ENCODE measurements at regions not wholly inside any gene's neighbourhood (a gene's known extent, or its start where the extent isn't known, plus 50 kb on each side); places are given as distances from the start of the nearest gene placed in this dataset.
"Not testable (repeated sequence)": the region's sequence is repeated elsewhere in the genome, so short reads cannot be mapped to it uniquely, and the experiment has no call there.

DNA sequence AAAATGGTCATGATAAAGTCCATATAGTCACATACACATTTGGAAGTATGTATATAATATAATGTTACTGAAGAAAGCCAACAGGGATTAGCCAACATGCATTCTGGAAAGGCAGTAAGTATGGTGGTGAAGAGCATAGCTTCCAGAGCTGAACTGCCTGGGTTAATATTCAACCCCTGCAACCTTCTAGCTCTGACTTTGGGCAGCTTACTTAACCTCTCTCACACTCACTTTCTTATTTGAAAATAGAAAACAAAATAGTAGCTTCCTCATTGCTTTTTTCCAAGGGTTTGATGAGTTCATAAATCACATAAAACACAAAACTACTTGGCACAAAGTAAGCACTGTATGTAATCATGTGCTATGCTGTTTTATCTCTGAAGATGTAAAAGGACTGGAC lies 216.4 kb downstream of the CHIC2 start:
- Mint-ChIP-seq H3K27ac (no peak overlapping the region), H3K4me3 (no peak overlapping the region), H3K27me3 (peaks cover 3% of the 10 kb centered on the region), H3K36me3 (ENCODE audit: low read depth) (no peaks in the 10 kb centered on the region), H3K4me1 (no peaks in the 10 kb centered on the region)
- ATAC-seq: no peak
- no peaks in the 10 kb centered on the region for H3K9me3 ChIP-seq (ENCODE audit: control insufficient read depth, low read length, poor library complexity, severe bottlenecking)
- no peak for DNase-seq

DNA sequence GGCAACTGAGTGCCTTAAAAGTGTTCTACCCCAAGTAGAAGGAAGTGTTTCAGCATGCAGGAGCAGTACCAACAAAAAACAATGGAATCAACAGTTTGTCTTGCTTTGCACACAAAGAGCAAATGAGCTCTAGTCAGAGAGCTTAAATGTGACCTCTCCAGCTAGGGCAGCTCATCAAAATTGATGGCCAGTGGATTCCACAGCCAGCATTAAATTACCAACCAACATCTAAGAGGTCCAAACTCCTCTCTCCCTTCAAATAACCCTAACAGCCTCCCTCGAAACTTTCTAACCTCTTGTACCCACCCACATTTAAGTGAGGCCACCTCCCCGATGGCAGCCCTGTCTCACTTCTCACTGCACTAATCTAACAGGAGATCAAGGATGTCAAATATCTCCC lies 219.9 kb downstream of the CHIC2 start:
- no peaks in the 10 kb centered on the region for H3K9me3 ChIP-seq (ENCODE audit: control insufficient read depth, low read length, poor library complexity, severe bottlenecking)
- DNase-seq (no peak), ATAC-seq (no peak)
- H3K4me3 Mint-ChIP-seq: no peak overlapping the region
- H3K4me1 Mint-ChIP-seq: no peaks in the 10 kb centered on the region
- H3K36me3 Mint-ChIP-seq (ENCODE audit: low read depth): no peaks in the 10 kb centered on the region
- peaks cover 9% of the 10 kb centered on the region for H3K27me3 Mint-ChIP-seq
- no peak overlapping the region for H3K27ac Mint-ChIP-seq

DNA sequence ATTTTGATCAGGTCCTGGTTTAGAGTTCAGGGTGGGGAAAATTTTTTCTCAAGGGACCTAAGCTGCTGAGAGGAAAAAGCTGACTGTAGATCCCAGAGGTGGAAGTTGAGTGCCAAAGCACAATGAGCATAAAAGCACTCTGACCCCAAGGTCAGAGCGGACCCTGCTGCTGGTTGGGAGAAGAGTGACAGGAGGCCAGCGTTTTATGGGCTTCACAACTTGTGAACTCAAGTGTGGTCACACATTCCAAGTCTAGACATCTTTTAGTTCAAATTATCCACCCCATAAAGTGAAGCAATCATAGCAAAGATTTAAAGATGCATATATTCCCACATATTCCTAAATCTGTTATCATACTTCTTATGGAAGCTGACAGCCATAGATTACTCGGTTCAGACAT lies 220.3 kb downstream of the CHIC2 start:
- H3K9me3 ChIP-seq (ENCODE audit: control insufficient read depth, low read length, poor library complexity, severe bottlenecking): no peaks in the 10 kb centered on the region
- Mint-ChIP-seq H3K27ac (no peak overlapping the region), H3K4me3 (no peak overlapping the region), H3K36me3 (ENCODE audit: low read depth) (no peaks in the 10 kb centered on the region), H3K27me3 (peaks cover 9% of the 10 kb centered on the region), H3K4me1 (no peaks in the 10 kb centered on the region)
- ATAC-seq (no peak), DNase-seq (no peak)

DNA sequence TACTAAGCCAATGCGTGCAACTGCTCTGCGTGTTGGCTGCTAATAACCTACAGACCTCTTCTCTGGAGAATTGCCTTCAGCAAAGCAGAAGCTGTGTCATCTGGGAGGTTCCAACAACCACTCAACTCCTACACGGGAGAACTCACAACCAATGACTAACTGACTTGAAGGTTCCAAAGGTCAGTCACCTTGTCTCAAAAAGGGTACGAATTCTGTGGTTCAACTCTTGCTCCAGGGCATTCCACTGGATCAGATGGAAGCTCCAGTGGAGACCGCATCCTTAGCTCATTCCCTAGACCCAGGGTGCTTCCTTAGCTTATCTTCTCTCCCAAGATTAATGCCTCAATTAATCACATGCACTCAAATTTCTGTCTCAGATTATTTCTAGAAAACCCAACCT lies 222.7 kb downstream of the CHIC2 start:
- ATAC-seq (no peak), DNase-seq (no peak)
- H3K27ac Mint-ChIP-seq: no peak overlapping the region

DNA sequence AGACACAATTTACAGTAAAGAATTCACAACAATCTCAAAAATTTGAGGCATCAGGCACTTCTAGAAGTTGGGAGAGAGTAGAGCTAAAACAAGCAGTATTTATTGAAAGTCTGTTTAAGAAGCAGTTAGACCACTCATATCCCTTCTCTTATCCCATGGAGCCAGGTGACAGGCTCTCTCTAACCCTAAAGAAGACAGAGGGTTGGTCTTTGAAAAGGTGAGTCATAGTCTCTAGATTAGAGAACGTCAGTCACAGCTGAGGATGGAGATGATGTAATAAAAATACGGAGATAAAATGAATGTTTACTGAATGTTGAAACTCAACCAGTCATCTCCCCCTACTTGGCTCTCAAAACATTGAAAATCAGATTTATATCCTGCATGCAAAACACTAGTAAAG lies 223.8 kb downstream of the CHIC2 start:
- no peaks in the 10 kb centered on the region for H3K4me1 Mint-ChIP-seq
- H3K27me3 Mint-ChIP-seq: peaks cover 9% of the 10 kb centered on the region
- H3K36me3 Mint-ChIP-seq (ENCODE audit: low read depth): no peaks in the 10 kb centered on the region

More for the DNA sequence above, 222.7 kb downstream of the CHIC2 start:
- peaks cover 9% of the 10 kb centered on the region for H3K27me3 Mint-ChIP-seq
- no peaks in the 10 kb centered on the region for H3K36me3 Mint-ChIP-seq (ENCODE audit: low read depth)
- no peaks in the 10 kb centered on the region for H3K4me1 Mint-ChIP-seq
- no peak overlapping the region for H3K4me3 Mint-ChIP-seq
- H3K9me3 ChIP-seq (ENCODE audit: control insufficient read depth, low read length, poor library complexity, severe bottlenecking): no peaks in the 10 kb centered on the region

DNA sequence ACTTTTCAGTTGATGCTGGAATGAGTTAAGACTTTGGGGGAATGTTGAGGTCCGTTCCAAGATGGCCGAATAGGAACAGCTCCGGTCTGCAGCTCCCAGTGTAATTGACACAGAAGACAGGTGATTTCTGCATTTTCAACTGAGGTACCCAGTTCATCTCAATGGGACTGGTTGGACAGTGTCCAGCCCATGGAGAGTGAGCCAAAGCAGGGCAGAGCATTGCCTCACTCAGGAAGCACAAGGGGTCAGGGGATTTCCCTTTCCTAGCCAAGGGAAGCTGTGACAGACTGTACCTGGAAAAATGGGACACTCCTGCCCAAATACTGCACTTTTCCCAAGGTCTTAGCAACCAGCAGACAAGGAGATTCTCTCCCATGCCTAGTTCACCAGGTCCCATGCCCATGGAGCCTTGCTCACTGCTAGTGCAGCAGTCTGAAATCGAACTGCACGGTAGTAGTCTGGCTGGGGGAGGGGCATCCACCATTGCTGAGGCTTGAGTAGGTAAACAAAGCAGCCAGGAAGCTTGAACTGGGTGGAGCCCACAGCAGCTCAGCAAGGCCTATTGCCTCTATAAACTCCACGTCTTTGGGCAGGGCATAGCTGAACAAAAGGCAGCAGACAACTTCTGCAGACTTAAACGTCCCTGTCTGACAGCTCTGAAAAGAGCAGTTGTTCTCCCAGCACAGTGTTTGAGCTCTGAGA lies 231.0 kb downstream of the CHIC2 start:
- H3K9me3 ChIP-seq (ENCODE audit: control insufficient read depth, low read length, poor library complexity, severe bottlenecking); ATAC-seq; DNase-seq; H3K27me3 Mint-ChIP-seq; H3K4me1 Mint-ChIP-seq; H3K27ac Mint-ChIP-seq; H3K36me3 Mint-ChIP-seq (ENCODE audit: low read depth); H3K4me3 Mint-ChIP-seq: not testable (repeated sequence)

More for the DNA sequence above, 223.8 kb downstream of the CHIC2 start:
- no peak for DNase-seq
- no peaks in the 10 kb centered on the region for H3K9me3 ChIP-seq (ENCODE audit: control insufficient read depth, low read length, poor library complexity, severe bottlenecking)
- ATAC-seq: no peak
- Mint-ChIP-seq H3K4me3 (no peak overlapping the region), H3K27ac (no peak overlapping the region)

DNA sequence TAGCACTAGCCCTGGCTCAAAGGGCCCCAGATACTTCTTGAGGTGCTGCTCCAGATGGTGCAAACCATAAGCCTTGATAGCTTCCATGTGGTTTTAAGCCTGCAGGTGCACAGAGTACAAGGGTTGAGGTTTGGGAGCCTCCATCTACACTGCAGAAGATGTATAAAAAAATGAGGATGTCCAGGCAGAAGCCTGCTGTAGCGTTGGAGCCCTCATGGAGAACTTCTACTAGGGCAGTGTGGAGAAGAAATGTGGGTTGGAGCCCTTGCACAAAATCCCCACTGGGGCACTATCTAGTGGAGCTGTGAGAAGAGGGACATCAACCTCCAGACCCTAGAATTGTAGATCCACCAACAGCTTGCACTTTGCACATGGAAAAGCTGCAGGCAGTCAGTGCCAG lies 231.9 kb downstream of the CHIC2 start:
- no peak overlapping the region for H3K4me3 Mint-ChIP-seq
- no peak for ATAC-seq

DNA sequence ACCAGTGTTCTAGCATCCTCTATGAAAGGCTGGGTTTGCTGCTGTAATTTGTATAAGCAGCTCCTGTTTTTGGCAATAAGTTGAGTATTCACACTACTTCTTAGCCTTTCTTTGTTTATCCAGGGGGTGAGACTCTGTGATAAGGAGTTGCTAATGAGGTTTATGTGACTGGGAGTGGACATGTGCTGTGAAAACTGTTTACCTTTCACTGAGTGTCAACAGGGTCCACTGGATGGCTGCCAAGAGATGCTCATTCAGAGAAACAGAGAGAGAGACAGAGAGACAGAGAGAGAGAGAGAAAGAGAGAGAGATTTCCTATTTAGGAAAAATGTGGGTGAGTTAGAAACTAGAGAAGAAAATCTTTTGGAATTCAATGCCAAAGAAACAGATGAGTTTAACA lies 233.9 kb downstream of the CHIC2 start:
- no peak for ATAC-seq
- no peak overlapping the region for H3K27ac Mint-ChIP-seq

More for the DNA sequence above, 231.9 kb downstream of the CHIC2 start:
- no peaks in the 10 kb centered on the region for H3K9me3 ChIP-seq (ENCODE audit: control insufficient read depth, low read length, poor library complexity, severe bottlenecking)
- Mint-ChIP-seq H3K4me1 (no peaks in the 10 kb centered on the region), H3K27me3 (peaks cover 6% of the 10 kb centered on the region), H3K27ac (no peak overlapping the region), H3K36me3 (ENCODE audit: low read depth) (no peaks in the 10 kb centered on the region)
- DNase-seq: no peak

DNA sequence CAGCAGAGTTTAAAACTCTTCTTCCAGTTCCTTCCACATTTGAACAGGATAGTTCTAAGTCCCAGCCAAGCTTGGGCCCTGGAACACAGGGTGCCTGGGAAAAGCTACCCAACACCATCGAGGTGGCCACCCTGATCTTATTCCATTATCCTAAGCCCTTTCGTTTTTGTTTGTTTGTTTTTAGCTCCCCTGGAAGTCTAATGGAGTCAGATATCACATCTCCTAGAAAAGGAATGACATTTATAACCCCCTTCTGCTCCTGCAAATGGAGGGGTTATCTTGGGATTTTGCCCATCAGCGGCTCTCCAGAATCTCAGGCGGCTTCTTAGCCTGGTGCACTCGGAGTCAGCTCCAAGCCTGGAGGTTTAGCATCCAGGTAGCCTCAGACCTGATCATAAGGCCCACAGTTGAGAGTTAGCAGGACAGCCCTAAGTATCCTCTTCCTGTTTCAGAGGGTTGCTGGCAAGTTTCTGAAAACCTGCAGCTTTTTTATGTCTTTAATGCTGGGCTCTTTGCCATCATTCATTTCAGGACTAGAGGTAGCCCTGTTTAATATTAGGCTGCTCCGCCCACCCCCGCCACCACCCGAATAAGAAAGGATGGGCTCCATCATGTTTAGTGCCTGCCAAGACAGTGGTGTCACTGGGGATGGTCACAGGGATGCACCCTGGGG lies 230.0 kb upstream of the LNX1 start:
- Mint-ChIP-seq H3K4me3 (no peak overlapping the region), H3K27ac (no peak overlapping the region), H3K4me1 (no peaks in the 10 kb centered on the region), H3K27me3 (peaks cover 16% of the 10 kb centered on the region), H3K36me3 (ENCODE audit: low read depth) (no peaks in the 10 kb centered on the region)
- no peak for ATAC-seq
- H3K9me3 ChIP-seq (ENCODE audit: control insufficient read depth, low read length, poor library complexity, severe bottlenecking): no peaks in the 10 kb centered on the region
- DNase-seq: no peak

More for the DNA sequence above, 233.9 kb downstream of the CHIC2 start:
- Mint-ChIP-seq H3K4me3 (no peak overlapping the region), H3K4me1 (no peaks in the 10 kb centered on the region), H3K27me3 (peaks cover 6% of the 10 kb centered on the region), H3K36me3 (ENCODE audit: low read depth) (no peaks in the 10 kb centered on the region)
- DNase-seq: no peak
- H3K9me3 ChIP-seq (ENCODE audit: control insufficient read depth, low read length, poor library complexity, severe bottlenecking): no peaks in the 10 kb centered on the region

DNA sequence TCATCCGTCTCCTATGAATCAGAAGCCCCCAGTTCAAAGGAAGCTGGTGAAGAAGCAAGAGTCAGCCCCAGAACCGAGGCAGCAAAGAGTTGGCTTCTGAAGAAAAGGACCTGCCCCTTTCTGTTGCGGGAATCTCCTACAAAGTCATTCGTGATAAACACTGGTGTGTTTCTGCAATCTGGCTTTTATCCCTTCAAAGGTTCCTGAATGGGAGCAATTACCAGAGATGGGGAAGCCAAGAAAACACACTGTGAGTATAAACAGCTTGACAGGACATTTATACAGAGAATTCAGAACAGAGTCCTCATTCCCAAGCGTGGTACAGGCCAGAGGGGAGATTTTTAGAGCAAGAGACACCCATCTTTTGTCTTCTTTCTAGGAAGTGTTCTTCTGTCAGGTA lies 226.8 kb upstream of the LNX1 start:
- no peak for ATAC-seq
- no peak overlapping the region for H3K4me3 Mint-ChIP-seq
- peaks cover 34% of the 10 kb centered on the region for H3K27me3 Mint-ChIP-seq
- H3K9me3 ChIP-seq (ENCODE audit: control insufficient read depth, low read length, poor library complexity, severe bottlenecking): no peaks in the 10 kb centered on the region
- no peaks in the 10 kb centered on the region for H3K4me1 Mint-ChIP-seq
- no peak for DNase-seq
- H3K27ac Mint-ChIP-seq: no peak overlapping the region
- H3K36me3 Mint-ChIP-seq (ENCODE audit: low read depth): no peaks in the 10 kb centered on the region

DNA sequence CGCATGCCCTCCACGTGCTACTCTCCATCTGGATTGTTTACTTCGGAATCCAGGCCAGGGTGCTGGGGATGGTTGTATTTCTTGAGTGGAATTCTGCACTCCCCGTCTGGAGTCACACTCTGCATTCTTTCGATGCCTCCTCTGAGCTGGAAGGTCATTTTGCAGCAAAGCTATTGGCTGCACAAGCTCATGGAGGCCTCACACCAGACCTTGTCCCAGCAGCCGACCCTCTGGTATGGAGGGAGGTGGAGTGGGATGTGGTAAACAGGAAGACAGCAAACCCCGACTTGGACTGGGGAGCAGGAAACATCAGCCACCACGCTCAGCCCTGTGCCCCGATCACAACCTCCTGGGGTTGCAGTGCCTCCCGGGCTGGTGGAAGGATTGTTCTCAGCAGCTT lies 225.3 kb upstream of the LNX1 start:
- Mint-ChIP-seq H3K4me3 (no peak overlapping the region), H3K27ac (no peak overlapping the region), H3K4me1 (no peaks in the 10 kb centered on the region), H3K36me3 (ENCODE audit: low read depth) (no peaks in the 10 kb centered on the region), H3K27me3 (peaks cover 36% of the 10 kb centered on the region)
- no peak for ATAC-seq
- no peak for DNase-seq
- H3K9me3 ChIP-seq (ENCODE audit: control insufficient read depth, low read length, poor library complexity, severe bottlenecking): no peaks in the 10 kb centered on the region

DNA sequence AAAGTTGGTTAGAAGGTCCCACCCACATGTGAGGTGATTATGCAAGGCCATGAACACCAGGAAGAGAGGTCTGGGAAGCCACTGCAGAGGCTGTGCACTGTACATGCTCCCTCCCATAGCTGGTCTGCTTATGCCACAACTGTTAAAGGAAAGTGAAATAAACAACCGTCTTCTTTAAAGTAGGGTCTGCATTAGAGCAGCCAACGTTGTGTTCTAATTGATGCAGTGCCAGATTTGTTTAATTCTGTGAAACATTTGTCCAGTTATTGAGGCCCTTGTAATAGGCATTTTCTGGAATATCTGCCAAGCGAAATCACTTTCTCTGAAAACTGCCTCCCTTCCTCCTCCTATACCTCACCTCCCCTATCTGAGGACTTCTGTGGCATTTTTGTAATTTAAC lies 224.0 kb upstream of the LNX1 start:
- Mint-ChIP-seq H3K4me3 (no peak overlapping the region), H3K27me3 (peaks cover 41% of the 10 kb centered on the region), H3K27ac (no peak overlapping the region), H3K36me3 (ENCODE audit: low read depth) (no peaks in the 10 kb centered on the region), H3K4me1 (no peaks in the 10 kb centered on the region)
- H3K9me3 ChIP-seq (ENCODE audit: control insufficient read depth, low read length, poor library complexity, severe bottlenecking): no peaks in the 10 kb centered on the region
- ATAC-seq (no peak), DNase-seq (no peak)

DNA sequence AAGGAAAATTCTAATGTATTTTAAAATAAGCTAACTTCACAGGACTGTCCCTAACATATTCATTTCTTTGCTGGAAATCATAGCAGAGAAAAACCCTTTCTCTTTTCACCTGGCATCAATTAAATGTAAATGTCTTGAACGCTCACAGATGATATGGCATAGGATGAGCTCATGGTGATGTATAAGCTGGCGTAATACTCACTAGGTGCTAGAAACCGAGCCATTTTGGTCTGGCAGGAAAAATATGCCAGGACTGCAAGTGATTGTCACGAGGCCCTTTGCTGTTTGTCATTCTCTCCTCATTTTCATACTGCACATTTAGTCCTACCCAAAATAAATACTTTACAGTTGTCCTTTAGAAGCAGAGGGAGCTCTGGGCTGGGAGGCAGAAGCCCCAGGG lies 222.7 kb upstream of the LNX1 start:
- DNase-seq (no peak), ATAC-seq (no peak)
- no peaks in the 10 kb centered on the region for H3K4me1 Mint-ChIP-seq
- no peaks in the 10 kb centered on the region for H3K36me3 Mint-ChIP-seq (ENCODE audit: low read depth)
- H3K27ac Mint-ChIP-seq: no peak overlapping the region
- peaks cover 54% of the 10 kb centered on the region for H3K27me3 Mint-ChIP-seq
- H3K4me3 Mint-ChIP-seq: no peak overlapping the region
- no peaks in the 10 kb centered on the region for H3K9me3 ChIP-seq (ENCODE audit: control insufficient read depth, low read length, poor library complexity, severe bottlenecking)

DNA sequence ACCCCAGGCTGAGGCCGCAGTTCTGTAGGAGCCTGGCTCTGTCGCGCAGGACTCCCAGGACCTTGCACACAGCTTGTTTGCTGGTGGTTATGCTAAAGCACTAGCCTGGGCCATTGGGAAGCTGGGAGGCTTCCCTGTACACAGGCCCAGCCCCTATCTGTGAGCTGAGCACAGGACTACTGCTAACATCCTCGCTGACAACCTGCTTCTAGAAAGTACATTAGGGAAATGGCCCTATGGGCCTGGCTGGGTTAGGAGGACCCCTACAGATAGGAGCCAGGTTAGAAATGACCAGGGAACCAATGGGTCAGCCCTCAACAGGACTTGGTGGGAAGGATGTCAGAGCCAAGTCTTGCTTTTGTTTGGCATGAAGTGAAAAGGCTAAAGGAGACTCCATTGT lies 219.4 kb upstream of the LNX1 start:
- H3K36me3 Mint-ChIP-seq (ENCODE audit: low read depth): no peaks in the 10 kb centered on the region
- H3K4me3 Mint-ChIP-seq: no peak overlapping the region
- no peaks in the 10 kb centered on the region for H3K4me1 Mint-ChIP-seq
- H3K27me3 Mint-ChIP-seq: peaks cover 51% of the 10 kb centered on the region
- ATAC-seq (no peak), DNase-seq (no peak)
- no peaks in the 10 kb centered on the region for H3K9me3 ChIP-seq (ENCODE audit: control insufficient read depth, low read length, poor library complexity, severe bottlenecking)
- no peak overlapping the region for H3K27ac Mint-ChIP-seq

All from T-helper 17 cell (primary cell).